NOMO-1 treated with DMSO at 0.1 percent for 48 hours (cell line): ENCODE measurements at regions not wholly inside any gene's neighbourhood (a gene's known extent, or its start where the extent isn't known, plus 50 kb on each side); places are given as distances from the start of the nearest gene placed in this dataset.

Experiments
- DNase-seq: peaks from one replicate; lab custom pipeline; 2025; ENCODE audit not compliant: unreplicated experiment; lab: John Stamatoyannopoulos, UW

DNA sequence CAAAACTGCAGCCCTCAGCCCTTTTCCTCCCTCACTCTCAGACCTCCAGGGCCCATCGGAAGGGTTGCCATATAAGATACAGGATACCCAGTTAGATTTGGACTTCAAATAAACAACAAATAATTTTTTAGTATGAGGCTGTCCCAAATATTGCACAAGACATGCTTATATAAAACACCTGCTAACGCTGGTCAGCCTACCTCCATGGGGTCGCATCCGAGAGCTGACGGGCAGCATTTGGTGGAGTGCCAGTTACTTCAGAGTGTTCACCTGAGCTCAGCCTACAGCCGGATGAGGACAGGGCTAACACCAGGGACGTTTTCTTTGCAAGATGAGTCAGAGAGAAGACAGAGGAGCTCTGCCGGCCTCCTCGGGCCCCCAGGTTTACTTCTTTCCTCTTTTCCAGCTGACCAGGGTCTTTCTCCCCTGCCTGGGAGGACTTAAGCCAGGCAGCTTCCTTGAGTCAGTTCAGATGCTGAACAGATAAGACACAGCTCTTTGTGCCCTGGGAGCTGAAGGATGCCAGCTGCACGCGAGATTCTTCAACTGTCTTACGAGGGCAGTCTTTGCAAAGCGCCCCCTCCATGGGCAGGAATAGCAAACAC is 141.2 kb upstream of the KCNG1 start:
- no peak for DNase-seq

DNA sequence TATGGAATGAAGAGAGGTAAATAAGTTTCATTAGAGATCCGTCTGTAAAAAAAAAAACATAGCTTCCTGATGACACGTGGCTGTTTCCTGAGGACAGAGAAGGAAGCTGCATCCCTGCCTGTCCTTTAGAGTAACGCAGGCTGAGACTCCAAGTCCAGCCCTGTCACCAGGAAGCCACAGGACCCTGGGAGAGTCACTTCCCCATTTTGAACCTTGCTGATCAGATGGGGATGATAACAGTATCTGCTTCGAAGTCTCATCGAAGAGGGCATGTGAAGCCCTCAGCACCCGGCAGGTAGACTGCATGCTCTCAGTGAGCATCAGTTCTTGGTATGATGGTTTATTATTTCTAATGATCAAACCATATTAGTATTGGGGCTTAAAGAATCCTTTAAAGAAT is 139.1 kb upstream of the KCNG1 start:
- DNase-seq: peak; percentile 14

DNA sequence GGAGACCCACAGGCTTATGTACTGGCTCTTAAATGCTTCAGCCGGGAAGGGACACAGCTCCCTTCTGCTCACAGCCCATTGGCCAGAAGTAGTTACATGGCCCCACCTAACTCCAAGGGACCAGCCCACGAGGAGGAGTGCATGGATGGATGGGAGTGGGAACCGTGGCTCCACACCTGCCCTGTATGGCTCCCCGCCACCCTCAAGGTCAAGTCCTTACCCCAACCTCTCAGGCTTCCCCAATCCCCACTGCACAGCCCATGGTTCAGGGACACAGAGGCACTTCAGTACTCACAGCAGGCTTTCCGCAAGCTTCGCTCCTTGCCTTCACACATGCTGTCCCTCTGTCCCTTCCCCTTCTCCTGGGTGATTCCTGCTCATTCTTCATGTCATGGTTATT is 137.9 kb upstream of the KCNG1 start:
- no peak for DNase-seq

DNA sequence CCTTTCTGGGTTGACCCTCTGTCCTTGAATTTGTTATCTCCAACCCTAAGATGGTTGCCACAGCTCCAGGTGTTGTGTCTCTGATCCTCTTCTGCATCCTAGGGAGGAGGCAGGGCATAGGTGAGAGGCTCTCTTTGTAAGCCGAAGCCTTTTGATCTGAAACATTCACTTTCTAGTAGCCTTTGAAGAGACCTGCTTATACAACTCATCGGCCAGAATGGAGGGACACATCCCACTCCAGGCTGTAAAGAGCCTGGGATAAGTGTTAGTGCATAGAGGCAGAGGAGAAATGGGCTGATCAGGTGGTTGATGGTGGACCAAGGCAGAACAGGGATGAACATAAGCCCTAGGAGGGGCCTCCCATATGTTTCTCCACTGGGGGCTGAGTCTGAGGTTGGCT is 137.1 kb upstream of the KCNG1 start:
- DNase-seq: no peak

DNA sequence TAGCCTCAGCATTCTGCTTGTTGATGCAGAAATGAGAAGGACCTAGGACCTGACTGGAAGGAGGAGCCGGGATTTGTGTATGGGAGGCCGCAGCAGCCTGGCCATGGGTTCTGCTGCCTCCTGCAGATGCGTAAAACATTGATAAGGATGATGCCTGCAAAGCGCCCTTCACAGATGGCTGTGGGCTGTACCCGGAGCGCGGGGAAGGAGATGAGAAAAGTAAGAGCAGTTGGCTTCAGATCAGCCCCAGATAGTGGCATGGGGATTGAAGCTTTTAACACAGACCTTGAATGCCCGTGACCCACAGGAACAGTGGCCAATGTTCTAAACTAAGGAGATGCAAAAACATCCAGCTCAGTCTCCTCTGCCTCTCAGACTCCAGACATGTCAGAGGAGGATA is 136.4 kb upstream of the KCNG1 start:
- no peak for DNase-seq

DNA sequence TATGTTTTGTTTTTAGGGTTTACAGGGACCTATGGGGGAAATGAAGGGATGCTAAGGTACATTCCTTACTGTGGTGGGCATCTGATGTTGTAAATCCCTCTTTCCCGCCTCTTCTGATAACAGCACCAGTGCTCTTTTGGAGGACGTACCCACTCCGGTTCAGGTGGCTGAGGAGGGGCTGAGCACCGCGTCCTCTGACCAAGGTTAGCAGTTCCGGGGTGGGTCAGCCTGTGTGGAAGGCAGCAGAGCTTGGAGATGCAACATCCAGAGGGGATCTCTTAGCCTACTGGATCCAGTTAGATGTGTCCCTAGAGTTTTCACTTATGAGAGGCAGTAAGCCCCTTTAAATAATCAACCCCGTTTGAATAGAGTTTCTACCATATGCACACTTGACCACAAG is 135.3 kb upstream of the KCNG1 start:
- DNase-seq: no peak

DNA sequence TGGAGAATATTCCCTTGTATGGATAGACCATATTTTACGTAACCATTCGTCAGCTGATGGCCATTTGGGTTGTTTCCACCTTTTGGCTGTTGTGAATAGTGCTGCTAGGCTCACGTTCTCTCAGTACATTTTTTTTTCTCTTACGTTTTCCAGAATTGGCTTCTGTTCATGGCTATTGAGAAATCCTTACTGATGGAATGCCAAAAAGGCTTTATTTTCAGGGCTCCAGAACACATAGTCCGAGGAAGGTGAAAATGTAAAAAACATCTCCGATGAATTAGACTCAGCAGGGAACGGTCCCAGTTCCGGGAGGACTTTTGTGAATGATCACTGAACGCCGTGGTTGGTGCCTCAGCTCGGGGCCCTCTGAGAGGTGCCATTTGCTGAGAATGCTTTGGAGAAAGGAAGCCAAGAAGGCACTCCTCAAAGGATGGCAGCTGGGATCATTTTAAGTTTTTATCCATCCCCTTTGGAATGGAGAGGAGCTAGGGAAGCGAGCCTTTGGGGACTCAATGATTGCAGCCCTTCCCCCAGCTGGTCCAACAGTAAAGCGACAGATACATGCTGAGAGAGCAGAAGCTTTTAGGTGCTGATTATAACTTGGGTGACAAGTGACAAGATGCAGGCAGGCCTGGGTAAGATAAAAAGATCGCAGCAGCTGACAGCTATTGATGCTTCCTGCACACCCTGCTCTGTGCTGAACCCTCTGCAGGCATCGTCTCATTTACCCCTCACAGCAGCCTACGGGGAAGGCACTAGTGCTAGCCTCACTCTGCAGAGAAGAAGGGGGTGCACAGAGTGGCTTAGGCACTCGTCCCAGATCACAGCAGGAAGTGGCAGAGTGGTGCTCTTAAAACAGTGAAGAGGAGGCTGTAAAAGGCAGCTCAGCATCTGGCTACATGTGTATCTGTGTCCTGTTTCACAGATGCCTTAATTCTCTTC is 133.4 kb upstream of the KCNG1 start:
- DNase-seq: no peak

DNA sequence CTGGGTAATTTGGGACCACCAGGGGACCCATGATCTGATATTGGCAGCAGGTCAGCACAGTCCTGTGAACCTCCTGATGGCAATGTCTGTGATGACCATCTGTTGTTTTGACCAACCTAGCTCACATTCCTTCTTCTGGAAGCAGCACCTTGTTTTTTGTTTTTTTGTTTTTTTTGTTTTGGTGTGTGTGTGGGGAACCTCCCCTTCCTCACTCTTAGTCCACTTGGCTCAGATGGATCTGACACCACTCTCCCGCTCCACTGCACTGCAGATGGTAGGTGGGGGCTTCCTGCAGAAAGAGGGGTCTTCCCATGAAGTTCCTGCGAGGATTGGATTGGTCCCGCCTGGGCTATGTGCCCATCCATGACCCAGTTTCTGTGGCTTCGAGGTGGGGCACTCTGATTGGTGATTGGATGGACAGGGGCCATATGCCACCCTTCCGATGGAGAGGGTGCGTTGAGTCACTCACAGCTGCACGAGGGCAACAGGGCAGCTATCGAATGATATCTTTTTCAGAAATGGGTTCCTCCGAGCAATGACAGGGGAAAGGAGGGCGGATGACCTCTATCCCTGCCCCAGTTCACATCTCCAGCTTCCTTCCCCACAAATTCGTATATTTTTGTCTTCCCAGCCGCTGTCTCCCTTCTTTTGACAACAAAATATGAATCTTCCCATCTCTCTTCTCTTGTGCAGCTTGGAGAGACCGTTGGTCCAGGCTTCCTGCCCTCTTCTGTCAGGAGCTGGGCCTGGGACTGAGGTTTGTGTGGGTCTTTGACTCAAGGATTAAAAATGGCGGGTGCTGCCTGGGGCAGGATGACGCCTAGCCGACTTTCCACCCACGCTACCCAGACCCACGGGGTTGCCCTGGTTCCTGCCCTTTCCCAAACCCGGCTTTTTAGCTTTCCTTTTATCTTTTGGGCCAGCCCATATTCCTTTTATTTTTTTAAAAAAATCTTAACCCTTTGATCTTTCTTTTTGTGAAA is 132.1 kb upstream of the KCNG1 start:
- DNase-seq: no peak

DNA sequence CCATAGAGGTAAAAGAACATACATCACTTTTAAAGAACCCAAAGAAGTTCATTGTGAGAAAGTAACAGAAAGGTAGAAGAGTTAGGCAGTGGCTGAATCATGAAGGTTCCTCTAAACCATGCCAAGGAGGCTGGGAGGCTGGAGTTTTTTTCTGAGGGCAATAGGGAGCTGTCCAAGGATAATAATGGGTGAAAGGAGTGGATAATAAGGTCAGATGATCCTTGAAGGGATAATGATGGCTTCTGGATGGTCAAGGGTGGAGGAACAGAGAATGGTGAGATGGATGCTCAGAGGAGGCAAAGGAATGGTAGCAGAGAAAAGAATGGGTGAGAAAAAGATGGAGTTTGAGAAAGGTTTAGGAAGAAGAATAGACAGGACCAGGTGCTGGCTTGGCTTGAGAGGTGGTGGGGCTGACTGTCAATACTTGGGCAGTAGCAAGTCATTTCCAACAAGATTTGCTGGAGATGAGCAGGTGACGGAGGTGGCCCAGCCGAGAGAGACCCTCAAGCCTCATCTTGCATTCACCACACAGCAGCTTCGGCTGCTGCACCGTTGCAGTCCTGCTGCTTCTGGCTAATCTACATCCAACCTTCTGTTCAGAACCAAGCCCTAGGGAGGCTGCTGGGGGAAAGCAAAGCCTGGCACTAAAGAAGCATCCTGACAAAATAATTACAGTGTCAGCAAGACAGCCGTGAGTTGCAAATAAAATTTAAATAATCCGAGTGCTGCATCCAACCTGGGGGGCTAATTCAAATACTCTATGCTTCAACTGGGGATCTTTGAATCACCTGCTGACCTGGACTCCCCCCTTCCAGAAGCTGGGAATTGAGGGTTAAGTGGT is 131.2 kb upstream of the KCNG1 start:
- no peak for DNase-seq

DNA sequence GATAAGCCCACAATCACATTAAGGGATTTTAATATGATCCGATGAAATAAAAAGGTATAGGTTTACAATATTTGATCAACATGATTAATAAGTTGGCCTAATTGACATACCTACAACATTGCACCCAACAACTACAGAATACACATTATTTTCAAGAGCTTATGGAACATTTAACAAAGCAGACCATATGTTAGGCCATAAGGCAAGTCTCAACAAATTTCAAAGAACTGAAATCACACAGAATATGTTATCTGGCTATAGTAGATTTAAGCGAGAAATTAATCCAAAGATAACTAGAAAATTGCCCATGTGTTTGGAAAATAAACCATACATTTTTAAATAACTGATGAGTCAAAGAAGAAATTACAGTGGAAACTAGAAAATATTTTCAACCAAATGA is 126.0 kb upstream of the KCNG1 start:
- no peak for DNase-seq

DNA sequence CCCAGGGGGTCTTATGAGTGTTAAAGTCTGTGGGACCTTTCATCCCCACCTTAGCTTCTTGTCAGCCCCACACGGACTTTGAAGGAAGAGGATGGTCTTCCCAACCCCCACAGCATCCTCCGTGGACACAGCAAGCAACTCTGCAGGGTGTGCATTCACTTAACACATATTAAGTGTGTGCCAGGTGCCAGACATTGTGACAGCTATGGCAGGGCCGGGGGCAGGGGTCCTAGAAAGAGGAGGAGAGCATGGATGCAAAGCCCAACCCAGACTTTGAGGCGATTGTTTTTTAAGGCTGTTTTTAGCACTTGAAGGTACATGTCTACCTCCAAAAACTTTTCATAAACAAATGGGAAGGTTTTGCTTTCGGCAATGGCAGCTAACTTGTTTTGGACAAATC is 121.6 kb upstream of the KCNG1 start:
- DNase-seq: no peak

DNA sequence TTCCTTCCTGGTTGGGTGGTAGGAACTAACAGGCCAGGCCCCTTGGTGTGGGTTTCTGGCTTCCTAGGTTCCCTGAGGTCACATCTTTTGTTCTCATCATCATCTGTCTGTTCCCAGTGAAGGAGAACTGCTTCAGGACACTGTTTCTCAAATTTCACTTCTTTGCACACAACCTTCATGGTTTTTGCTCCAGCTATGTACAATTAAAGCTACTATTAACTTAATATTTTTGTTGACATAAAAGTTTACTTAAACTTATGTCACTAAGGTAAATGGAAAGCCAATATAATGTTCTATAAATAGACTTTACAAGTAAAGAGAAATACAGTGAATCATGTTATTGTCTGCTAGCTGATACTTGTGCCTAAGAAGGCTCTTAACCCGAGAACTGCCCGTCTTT is 120.7 kb upstream of the KCNG1 start:
- no peak for DNase-seq

DNA sequence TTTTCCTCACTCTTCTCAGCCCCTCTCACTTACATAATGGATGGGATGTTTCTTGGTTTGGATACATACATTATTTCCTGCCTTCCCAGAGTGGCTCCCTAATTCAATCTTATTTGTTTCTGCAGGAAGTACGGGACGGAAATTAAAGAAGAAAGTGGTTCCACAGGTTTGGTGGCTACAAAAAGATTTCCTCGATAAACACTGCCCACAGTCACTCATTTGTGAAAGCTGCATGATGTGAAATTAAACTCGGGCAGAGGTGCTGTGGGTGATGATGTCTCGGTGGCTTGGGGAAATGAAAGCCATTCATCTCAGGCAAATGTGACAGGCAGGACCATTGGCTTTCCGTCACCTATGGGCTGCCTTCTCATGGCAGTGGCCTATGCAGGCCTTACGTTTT is 119.5 kb upstream of the KCNG1 start:
- no peak for DNase-seq

DNA sequence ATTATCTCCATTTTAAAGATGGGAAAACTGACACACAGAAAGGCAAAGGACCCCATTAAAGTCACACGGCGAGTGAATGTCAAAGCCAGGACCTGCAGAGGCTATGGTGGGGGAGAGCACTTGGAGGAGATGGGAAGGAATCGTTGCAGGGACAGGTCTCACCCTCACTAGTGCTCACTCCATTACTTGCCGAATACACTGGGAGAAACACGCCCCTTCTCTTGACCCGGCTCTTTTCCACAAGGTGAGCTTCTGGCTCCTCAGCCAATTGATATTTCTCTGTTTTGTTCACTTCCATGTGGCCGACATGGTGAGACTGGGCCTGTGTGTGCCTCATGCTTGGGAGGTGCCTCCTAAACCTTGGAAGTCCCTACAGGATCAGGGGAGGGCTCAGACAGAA is 117.8 kb upstream of the KCNG1 start:
- DNase-seq: no peak

DNA sequence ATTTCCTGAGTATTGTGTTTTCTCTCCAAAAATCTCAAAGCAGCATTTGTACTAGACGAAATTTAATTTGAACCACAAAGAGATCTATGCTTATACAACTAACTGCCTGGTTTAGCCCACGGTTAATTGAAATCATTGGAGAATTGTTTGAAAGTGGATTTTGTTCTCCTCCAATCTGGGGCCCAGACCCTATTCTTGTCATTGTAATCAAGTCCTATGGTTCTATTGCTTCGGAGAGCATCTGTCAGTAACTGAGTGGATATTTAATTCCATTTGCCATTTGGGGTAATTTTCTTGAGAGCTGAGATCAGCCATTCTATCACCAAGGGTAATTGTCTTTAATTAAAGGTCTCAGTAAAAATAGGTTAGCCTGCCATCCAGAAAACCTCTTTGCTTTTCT is 117.0 kb upstream of the KCNG1 start:
- no peak for DNase-seq

DNA sequence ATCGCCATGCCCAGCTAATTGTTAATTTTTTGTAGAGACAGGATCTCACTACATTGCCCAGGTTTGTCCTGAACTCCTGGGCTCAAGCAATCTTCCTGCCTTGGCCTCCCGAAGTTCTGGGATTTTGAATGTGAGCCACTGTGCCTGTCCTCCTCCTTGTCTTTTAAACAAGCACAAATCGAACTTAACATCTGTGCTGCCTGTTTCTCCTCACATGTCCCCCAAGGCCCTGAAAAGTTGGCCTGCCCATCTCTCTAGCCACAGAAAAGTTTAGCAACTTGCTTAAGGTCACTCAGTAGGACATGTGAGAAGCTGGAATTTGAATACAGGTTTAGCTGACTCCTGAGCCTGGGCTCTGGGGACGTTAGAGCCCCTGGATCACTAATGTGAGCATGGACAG is 115.7 kb upstream of the KCNG1 start:
- DNase-seq: no peak

DNA sequence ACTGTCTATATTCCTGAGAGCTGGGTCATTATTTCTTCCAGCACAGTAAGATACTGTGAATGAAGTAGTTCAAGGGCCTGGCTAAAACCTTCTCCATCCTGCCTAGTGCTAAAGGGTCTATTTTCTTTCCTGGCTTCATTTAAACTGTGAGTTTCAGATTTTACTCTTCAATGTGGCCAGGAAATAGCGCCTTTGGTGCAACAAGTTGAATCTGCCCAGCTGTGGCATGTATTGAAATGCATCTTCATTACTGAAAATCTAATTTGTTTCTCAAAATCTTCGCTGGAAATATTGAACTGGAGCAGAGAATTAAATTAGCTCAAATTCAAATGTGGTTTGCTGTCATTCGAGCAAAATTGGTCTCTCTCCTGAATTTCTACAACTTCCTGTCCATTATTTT is 114.6 kb upstream of the KCNG1 start:
- DNase-seq: no peak

DNA sequence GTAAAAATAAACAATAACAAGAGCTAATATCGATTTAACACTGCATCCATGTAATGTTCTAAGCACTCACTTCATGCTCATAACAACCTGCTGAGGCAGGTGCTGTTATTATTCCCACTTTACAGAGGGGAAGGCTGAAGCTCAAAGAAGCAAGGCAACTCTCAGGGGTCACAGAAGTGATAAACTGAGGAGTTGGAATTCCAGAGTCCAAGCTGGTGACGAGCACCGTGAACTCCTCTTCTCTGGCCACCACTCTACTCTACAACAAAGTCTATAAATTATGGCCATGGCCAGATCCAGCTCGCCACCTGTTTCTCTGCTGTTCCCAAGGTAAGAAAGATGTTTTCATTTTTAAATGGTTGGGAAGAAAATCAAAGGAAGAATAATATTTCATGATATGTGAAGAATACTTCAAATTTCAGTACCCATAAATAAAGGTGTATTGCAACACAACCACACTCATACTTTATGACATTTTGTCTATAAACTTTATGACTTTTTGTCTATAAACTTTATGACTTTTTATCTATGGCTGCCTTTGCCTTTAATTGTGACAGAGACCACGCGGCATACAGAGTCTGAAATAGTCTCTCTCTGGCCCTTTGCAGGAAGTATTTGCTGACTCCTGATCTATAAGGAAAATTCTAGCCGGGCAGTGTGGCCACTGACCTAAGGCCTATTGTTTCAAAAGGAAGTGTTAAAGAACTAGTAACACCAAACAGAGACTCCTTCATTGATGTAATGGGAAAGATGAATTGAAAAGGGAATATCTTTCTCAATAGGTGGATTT is 113.2 kb upstream of the KCNG1 start:
- no peak for DNase-seq

DNA sequence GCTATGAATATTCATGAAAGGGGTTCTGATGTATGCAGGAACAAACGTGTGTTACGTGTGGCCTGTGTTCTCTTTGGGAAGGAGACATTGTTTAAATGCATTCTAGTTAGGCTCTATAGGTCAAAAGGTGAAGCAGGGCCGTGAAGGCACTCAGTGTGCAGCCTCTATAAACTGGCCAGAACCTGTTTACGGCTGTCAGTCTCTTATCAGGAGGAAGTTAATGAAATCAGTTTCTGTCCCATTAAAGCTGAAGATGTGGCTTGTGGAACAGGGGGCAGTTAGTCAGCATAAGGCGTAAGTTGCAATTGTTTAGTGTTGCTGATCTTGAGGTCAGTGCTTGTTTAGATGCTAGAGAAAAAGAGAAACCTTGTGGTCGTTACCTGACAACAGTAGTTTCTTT is 111.5 kb upstream of the KCNG1 start:
- DNase-seq: no peak

DNA sequence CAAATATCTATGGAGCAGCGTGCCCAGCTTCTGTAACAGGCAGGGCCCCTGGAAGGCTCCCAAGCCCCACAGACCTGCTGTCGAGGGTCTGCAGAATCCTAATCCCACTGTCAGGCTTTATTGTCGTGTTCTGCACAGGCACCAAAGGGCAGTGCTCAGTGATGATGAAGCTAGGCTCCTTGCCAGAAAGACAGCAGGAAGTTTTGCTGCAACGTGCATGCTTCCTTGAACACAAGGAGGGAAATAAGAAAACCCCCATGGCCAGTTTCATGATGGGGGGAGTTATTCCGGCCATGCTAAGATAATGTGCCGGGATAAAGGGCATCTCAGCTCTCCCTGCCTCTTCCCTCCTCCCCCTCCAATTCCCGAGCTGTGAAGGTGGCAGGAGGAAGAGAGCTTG is 109.4 kb upstream of the KCNG1 start:
- DNase-seq: no peak
